H9 (cell line): ENCODE measurements at regions not wholly inside any gene's neighbourhood (a gene's known extent, or its start where the extent isn't known, plus 50 kb on each side); places are given as distances from the start of the nearest gene placed in this dataset.

Experiments used
- DNase-seq: peaks from one replicate; pipeline ENCODE4 v3.0.0-alpha.2; 2017
- H2AFZ ChIP-seq: one replicate; pipeline ENCODE4 v1.6.1; 2013; ENCODE audit warnings: mild to moderate bottlenecking, low read length, control low read depth, moderate library complexity
- H2AK5ac ChIP-seq: 2 replicates; pipeline ENCODE4 v1.6.1; 2013; ENCODE audit warnings: low read length, control low read depth, mixed read lengths; ENCODE audit not compliant: insufficient read length
- H2BK120ac ChIP-seq: one replicate; pipeline ENCODE4 v1.6.1; 2013; ENCODE audit warnings: low read depth, mild to moderate bottlenecking, low read length, control low read depth, inconsistent platforms; ENCODE audit not compliant: poor library complexity, severe bottlenecking
- H2BK12ac ChIP-seq: 2 replicates; pipeline ENCODE4 v1.6.1; 2013; ENCODE audit warnings: low read length, control low read depth, mixed read lengths, low read depth; ENCODE audit not compliant: insufficient read length
- H2BK15ac ChIP-seq: 2 replicates; pipeline ENCODE4 v1.6.1; 2013; ENCODE audit warnings: low read depth, low read length, control low read depth
- H2BK20ac ChIP-seq: one replicate; pipeline ENCODE4 v1.6.1; 2013; ENCODE audit warnings: low read depth, mild to moderate bottlenecking, low read length, control low read depth, inconsistent platforms; ENCODE audit not compliant: poor library complexity, severe bottlenecking
- H2BK5ac ChIP-seq: 2 replicates; pipeline ENCODE4 v1.6.1; 2013; ENCODE audit warnings: low read length, control low read depth, mixed read lengths; ENCODE audit not compliant: insufficient read length
- H3K14ac ChIP-seq: 2 replicates; pipeline ENCODE4 v1.6.1; 2013; ENCODE audit warnings: low read length, control low read depth; ENCODE audit not compliant: insufficient read depth
- H3K18ac ChIP-seq: 2 replicates; pipeline ENCODE4 v1.6.1; 2013; ENCODE audit warnings: low read depth, mild to moderate bottlenecking, mixed read lengths, low read length, control low read depth; ENCODE audit not compliant: insufficient read length
- H3K23ac ChIP-seq: 2 replicates; pipeline ENCODE4 v1.6.1; 2013; ENCODE audit warnings: low read length, control low read depth, mixed read lengths, low read depth; ENCODE audit not compliant: insufficient read length
- H3K23me2 ChIP-seq: 2 replicates; pipeline ENCODE4 v1.6.1; 2013; ENCODE audit warnings: low read depth, mild to moderate bottlenecking, mixed read lengths, low read length, control low read depth; ENCODE audit not compliant: insufficient read length, poor library complexity, severe bottlenecking
- H3K27ac ChIP-seq: 2 replicates; pipeline ENCODE4 v1.5.1; 2013; ENCODE audit warnings: low read length, control low read depth, mixed read lengths, low read depth; ENCODE audit not compliant: insufficient read length
- H3K27me3 ChIP-seq: 2 replicates; pipeline ENCODE4 v1.6.1; 2013; ENCODE audit warnings: low read length, control low read depth, inconsistent platforms; ENCODE audit not compliant: insufficient read depth
- H3K4ac ChIP-seq: 2 replicates; pipeline ENCODE4 v1.6.1; 2013; ENCODE audit warnings: low read depth, mild to moderate bottlenecking, control low read depth, inconsistent platforms, low read length, moderate library complexity
- H3K4me1 ChIP-seq: 2 replicates; pipeline ENCODE4 v1.6.1; 2013; ENCODE audit warnings: low read length, control low read depth, inconsistent platforms; ENCODE audit not compliant: insufficient read depth
- H3K4me2 ChIP-seq: 2 replicates; pipeline ENCODE4 v1.6.1; 2013; ENCODE audit warnings: low read length, control low read depth, mixed read lengths; ENCODE audit not compliant: insufficient read length, insufficient read depth
- H3K56ac ChIP-seq: 2 replicates; pipeline ENCODE4 v1.6.1; 2013; ENCODE audit warnings: low read depth, mild to moderate bottlenecking, mixed read lengths, low read length, control low read depth; ENCODE audit not compliant: insufficient read length
- H3K79me1 ChIP-seq: 2 replicates; pipeline ENCODE4 v1.6.1; 2013; ENCODE audit warnings: low read depth, mild to moderate bottlenecking, moderate library complexity, low read length, control low read depth, inconsistent platforms; ENCODE audit not compliant: insufficient read depth, poor library complexity, severe bottlenecking
- H3K79me2 ChIP-seq: 2 replicates; pipeline ENCODE4 v1.6.1; 2013; ENCODE audit warnings: low read length, control low read depth, inconsistent platforms; ENCODE audit not compliant: insufficient read depth
- H3K9ac ChIP-seq: 2 replicates; pipeline ENCODE4 v1.6.1; 2013; ENCODE audit warnings: low read length, control low read depth, mixed read lengths; ENCODE audit not compliant: insufficient read length; ENCODE audit errors: extremely low read depth
- H3K9me3 ChIP-seq: one replicate; pipeline ENCODE4 v1.6.1; 2013; ENCODE audit warnings: low read depth, low read length, inconsistent platforms; ENCODE audit not compliant: control insufficient read depth
- H3T11ph ChIP-seq: one replicate; pipeline ENCODE4 v1.6.1; 2013; ENCODE audit warnings: mild to moderate bottlenecking, low read length, control low read depth, inconsistent platforms
- H4K20me1 ChIP-seq: one replicate; pipeline ENCODE4 v1.6.1; 2013; ENCODE audit not compliant: control insufficient read depth, insufficient read length, insufficient read depth
- H4K5ac ChIP-seq: 2 replicates; pipeline ENCODE4 v1.6.1; 2013; ENCODE audit warnings: low read depth, mild to moderate bottlenecking, mixed read lengths, low read length, control low read depth; ENCODE audit not compliant: insufficient read length
- H4K8ac ChIP-seq: replicated peaks from 2 replicates; pipeline ENCODE4 v1.6.1; 2013; ENCODE audit warnings: low read length, control low read depth, mixed read lengths, low read depth; ENCODE audit not compliant: insufficient read length
- H4K91ac ChIP-seq: 2 replicates; pipeline ENCODE4 v1.6.1; 2013; ENCODE audit warnings: low read depth, mild to moderate bottlenecking, moderate library complexity, mixed read lengths, low read length, control low read depth; ENCODE audit not compliant: insufficient read length
- H3K27ac Mint-ChIP-seq, 3 experiments: 2 replicates in 2 of 3; 3 replicates in 1 of 3; pipeline ENCODE4 v1.8.0; 2020 to 2021; ENCODE audit warnings: mixed read lengths in 3 of 3, mild to moderate bottlenecking in 1 of 3, moderate library complexity in 1 of 3
- H3K27me3 Mint-ChIP-seq: 2 replicates; pipeline ENCODE4 v1.8.0; 2021; ENCODE audit warnings: low read depth, mild to moderate bottlenecking, moderate library complexity, mixed read lengths
- H3K36me3 Mint-ChIP-seq, 3 experiments: 2 replicates in 2 of 3; 3 replicates in 1 of 3; pipeline ENCODE4 v1.8.0; 2020 to 2021; ENCODE audit warnings: low read depth in 3 of 3, mixed read lengths in 3 of 3; ENCODE audit not compliant: insufficient read depth in 1 of 3
- H3K4me1 Mint-ChIP-seq, 2 experiments: 2 replicates each; pipeline ENCODE4 v1.8.0; 2020; ENCODE audit warnings: mixed read lengths in 2 of 2
- H3K4me3 Mint-ChIP-seq, 2 experiments: 2 replicates in 1 of 2; 3 replicates in 1 of 2; pipeline ENCODE4 v1.8.0; 2020 to 2021; ENCODE audit warnings: mild to moderate bottlenecking in 2 of 2, mixed read lengths in 2 of 2, moderate library complexity in 1 of 2
- H3K9me3 Mint-ChIP-seq, 2 experiments: 2 replicates in 1 of 2; 3 replicates in 1 of 2; pipeline ENCODE4 v1.8.0; 2020; ENCODE audit warnings: mild to moderate bottlenecking in 2 of 2, mixed read lengths in 2 of 2, moderate library complexity in 1 of 2
- CTCF ChIP-seq: fragments of 200-600 bp; sonication (generic); conservative IDR thresholded peaks from 3 replicates; pipeline ENCODE4 v1.8.0; 2021; ENCODE audit warnings: antibody characterized with exemption, mild to moderate bottlenecking
- WGBS: extraction: QIAGEN DNeasy Blood & Tissue Kit; methylation state at CpG from one replicate; pipeline ENCODE4 v1.1.7; 2013; ENCODE audit warnings: missing lambda C conversion rate, low lambda C conversion rate, mixed read lengths; ENCODE audit not compliant: insufficient read length; ENCODE audit errors: extremely low coverage; 5-methylcytosine and 5-hydroxymethylcytosine counted together

- Histone ChIP-seq H3K9me3 (no peaks in the 10 kb centered on the region), H3K27ac (no peak overlapping the region), H2BK20ac (no peak overlapping the region), H3K27me3 (no peaks in the 10 kb centered on the region), H2BK5ac (no peak overlapping the region), H3K18ac (no peak overlapping the region), H3K4me2 (no peak overlapping the region), H3K23ac (no peak overlapping the region), H3T11ph (no peak overlapping the region), H2BK15ac (no peak overlapping the region), H3K56ac (no peak overlapping the region), H2AK5ac (no peak overlapping the region), H3K14ac (no peak overlapping the region), H4K20me1 (no peaks in the 10 kb centered on the region), H3K4ac (no peak overlapping the region), H3K4me1 (no peaks in the 10 kb centered on the region), H3K9ac (no peak overlapping the region), H3K23me2 (no peaks in the 10 kb centered on the region), H2BK12ac (no peak overlapping the region), H2AFZ (no peak overlapping the region), H3K79me1 (no peaks in the 10 kb centered on the region), H4K91ac (no peak overlapping the region), H4K5ac (no peak overlapping the region), H2BK120ac (no peak overlapping the region), H4K8ac (no peak overlapping the region), H3K79me2 (no peaks in the 10 kb centered on the region)
- H3K27me3 Mint-ChIP-seq: no peaks in the 10 kb centered on the region
- peaks cover 0 to 4% (median 0%) of the 10 kb centered on the region in 3 experiments; a peak in 1 of 7 replicates for H3K36me3 Mint-ChIP-seq
- no CpG with 5 or more reads among the region's 2 CpGs for WGBS
- no peak for DNase-seq
- no peak overlapping the region for H3K4me3 Mint-ChIP-seq
- no peaks in the 10 kb centered on the region for H3K9me3 Mint-ChIP-seq
- no peak overlapping the region for H3K27ac Mint-ChIP-seq
- no peak for TF ChIP-seq CTCF
- 0 out of 4 replicates have a peak, but pooled peaks cover 0 to 2% of the 10 kb centered on the region in 2 experiments for H3K4me1 Mint-ChIP-seq
Observed at GRCh38 chr5:90185897-90186468, 223.6 kb downstream of the CETN3 start.
